Epithelial cell of proximal tubule (primary cell): ENCODE measurements at regions not wholly inside any gene's neighbourhood (a gene's known extent, or its start where the extent isn't known, plus 50 kb on each side); places are given as distances from the start of the nearest gene placed in this dataset.

Experiments
- DNase-seq: peaks from one replicate; pipeline ENCODE4 v3.0.0-alpha.2; 2011; ENCODE audit warnings: low read depth
- H3K4me3 ChIP-seq: 2 replicates; pipeline ENCODE4 v1.5.1; 2011; ENCODE audit warnings: low read depth, mild to moderate bottlenecking, low read length
- TF ChIP-seq, protein P1 (sequence below): conservative IDR thresholded peaks from 2 replicates; pipeline ENCODE4 v1.5.1; 2012; ENCODE audit warnings: low read depth, mild to moderate bottlenecking, low read length

DNA sequence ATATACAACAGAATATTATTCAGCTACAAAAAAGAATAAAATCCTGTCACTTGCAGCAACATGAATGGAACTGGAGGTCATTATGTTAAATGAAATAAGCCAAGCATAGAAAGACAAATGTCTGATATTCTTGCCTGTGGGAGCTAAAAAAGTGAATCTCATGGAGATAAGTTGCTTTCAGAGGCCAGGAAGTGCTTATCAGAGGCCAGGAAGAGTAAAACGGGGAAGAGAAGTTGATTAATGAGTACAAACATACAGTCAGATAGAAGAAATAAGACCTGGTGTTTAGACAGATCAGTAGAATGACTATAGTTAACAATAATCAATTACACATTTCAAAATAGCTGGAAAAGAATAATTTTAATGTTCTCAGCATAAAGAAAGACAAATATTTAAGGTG is 54.4 kb upstream of the CPHXL start:
- H3K4me3 ChIP-seq = no peak overlapping the region
- no peak for DNase-seq
- TF ChIP-seq, protein P1, sequence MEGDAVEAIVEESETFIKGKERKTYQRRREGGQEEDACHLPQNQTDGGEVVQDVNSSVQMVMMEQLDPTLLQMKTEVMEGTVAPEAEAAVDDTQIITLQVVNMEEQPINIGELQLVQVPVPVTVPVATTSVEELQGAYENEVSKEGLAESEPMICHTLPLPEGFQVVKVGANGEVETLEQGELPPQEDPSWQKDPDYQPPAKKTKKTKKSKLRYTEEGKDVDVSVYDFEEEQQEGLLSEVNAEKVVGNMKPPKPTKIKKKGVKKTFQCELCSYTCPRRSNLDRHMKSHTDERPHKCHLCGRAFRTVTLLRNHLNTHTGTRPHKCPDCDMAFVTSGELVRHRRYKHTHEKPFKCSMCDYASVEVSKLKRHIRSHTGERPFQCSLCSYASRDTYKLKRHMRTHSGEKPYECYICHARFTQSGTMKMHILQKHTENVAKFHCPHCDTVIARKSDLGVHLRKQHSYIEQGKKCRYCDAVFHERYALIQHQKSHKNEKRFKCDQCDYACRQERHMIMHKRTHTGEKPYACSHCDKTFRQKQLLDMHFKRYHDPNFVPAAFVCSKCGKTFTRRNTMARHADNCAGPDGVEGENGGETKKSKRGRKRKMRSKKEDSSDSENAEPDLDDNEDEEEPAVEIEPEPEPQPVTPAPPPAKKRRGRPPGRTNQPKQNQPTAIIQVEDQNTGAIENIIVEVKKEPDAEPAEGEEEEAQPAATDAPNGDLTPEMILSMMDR = no peak

DNA sequence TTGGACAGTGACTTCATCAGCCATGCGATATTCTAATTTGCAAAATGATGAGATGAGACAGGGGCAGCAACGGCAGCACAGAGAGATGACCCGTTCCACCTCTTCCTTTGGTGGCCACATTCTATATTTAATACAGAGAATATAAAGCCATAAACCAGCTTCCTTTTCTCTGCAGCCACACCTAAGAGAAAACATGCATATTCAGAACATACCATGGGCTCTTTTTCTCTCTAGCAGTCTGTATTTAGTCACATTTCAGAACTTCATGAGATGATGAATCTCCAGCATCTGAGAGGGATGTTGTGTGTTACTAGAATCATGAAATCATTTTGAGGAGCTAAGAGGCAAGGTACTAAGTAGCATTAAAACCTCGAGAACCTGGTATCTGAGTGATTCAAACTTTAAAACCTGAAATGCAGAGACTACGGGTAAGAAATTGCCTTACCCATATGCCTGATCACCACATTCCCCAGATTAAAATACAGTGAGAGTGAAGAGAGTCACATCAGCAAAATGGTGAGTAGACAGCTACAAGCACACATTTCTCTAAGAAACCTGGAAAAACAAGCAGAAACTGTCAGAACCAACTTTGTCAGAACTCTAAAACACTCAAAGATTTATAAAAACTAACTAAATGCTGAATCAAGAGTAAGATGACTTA is 55.5 kb upstream of the CPHXL start:
- H3K4me3 ChIP-seq = no peak overlapping the region
- TF ChIP-seq, protein P1 = no peak
- no peak for DNase-seq

DNA sequence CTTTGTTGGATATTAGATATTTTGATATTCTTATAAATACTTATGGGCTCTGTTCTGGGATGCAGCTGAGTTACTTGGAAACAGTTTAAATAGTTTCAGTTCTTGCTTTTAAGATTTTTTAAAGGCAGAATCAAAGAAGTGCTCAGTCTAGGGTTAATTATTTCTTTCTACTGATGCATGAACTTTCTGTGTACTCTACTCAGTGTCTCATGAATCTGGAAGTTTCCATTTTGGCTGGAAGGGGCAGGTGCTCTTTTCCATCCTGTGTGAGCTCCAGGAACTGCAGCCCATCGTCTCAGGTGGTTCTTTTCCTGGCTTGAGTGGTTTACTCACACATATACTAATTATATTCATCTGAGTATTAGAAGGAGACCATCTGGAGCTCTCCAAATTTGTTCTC is 61.1 kb upstream of the CPHXL start:
- no peak for DNase-seq
- TF ChIP-seq, protein P1 = no peak

DNA sequence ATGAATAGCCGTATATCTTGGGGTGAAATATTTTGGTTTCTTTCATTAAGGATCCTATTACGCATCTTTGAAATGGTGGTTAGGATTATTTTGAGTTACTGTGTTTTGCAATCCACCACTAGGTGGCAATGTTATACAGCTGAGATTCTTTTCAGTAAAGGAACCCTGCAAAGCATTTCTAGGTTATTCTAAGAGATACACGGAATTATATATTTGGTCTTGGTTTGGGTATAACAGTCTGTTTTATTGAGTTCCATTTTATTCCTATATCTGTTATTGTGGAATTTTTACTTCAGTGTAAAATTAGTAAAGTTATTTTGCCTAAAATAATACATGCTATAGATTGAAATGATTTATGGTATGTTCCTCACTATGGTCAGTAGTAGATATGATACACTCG is 62.9 kb upstream of the CPHXL start:
- no peak for DNase-seq
- TF ChIP-seq, protein P1 = peak; percentile 82
- H3K4me3 ChIP-seq = no peak overlapping the region

More for the DNA sequence above, 61.1 kb upstream of the CPHXL start:
- H3K4me3 ChIP-seq = no peak overlapping the region

DNA sequence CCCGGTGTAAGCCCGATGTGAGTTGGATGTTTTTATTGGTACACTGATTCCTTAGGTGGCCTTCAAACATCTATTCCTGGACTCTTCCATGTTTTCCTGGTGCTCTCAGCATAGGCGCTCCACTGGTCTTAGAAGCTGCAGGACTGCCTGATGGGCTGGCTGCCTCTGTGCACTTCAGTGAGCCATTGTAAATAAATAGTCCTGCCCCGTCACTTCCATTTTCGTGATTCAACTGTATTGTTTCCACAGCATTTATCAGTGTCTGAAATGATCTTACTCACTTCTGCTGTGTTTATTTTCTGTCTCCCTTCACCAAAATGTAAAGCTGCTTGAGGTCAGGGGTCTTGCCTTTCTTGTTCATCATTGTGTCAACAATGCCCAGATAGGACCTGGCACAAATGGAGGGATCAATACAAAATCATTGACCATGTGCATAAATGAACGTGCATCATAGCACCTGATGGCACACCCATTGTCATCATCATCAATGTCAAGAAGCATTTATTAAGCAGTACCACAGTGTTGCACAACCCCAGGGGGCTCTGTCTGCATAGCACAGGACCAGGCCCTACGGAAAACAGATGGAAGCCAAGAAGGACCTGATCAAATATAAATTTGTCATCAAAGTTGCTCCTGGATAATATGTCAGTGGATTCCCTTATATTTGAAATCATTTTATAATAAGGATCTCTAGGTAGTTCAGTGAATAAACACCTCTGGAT is 66.6 kb upstream of the CPHXL start:
- DNase-seq = no peak
- TF ChIP-seq, protein P1 = no peak
- no peak overlapping the region for H3K4me3 ChIP-seq

DNA sequence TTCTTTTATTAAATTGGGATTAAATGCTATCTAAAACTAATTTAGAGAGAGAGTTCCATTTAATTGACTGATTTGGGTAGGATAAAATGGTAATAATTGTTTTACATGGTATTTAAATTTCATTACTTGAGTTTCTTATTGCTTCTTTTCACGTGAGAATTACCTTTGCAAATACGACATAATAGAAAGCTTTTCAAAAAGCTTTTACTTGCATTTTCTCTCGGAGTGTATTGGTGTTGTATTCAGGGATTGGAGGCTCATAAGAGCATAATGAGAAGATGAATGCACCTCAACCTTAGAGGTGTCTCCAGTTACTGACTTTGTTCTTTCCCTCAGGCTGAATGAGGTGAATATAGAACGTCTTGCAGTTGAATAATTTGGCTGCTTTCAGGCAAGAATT is 67.4 kb upstream of the CPHXL start:
- H3K4me3 ChIP-seq = no peak overlapping the region
- DNase-seq = no peak
- TF ChIP-seq, protein P1 = no peak

DNA sequence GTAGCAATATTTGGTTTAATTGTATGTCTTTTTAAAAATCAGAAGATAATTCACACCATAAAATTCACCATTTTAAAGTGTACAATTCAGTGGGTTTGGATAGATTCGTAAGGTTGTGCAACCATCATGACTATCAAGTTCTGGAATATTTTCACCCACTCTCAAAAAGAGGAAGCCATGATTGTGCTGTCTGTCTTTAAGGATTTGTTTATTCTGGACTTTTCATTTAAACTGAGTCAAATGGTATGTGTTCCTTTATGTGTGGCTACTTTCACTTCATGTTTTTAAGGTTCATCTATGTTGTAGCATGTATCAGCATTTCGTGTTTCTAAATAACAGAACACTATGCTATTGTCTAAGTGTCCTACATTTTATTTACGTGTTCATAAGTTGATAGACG is 68.1 kb upstream of the CPHXL start:
- H3K4me3 ChIP-seq = no peak overlapping the region
- TF ChIP-seq, protein P1 = no peak
- DNase-seq = no peak
